MM.1S (cell line): ENCODE measurements at regions not wholly inside any gene's neighbourhood (a gene's known extent, or its start where the extent isn't known, plus 50 kb on each side); places are given as distances from the start of the nearest gene placed in this dataset.

Source experiments
- EZH2 ChIP-seq: fragments of 300-600 bp; sonication (generic); optimal IDR thresholded peaks from 2 replicates; pipeline ENCODE3; 2017; ENCODE audit warnings: low read depth, mild to moderate bottlenecking, antibody characterized with exemption, low read length, mixed read lengths
- EZH2phosphoT487 ChIP-seq: fragments of 300-600 bp; sonication (generic); IDR thresholded peaks from 2 replicates; pipeline ENCODE4 v1.6.1; 2018; ENCODE audit warnings: antibody characterized with exemption, low read length
- TF ChIP-seq, protein P1 (sequence below): fragments of 300-600 bp; sonication (generic); IDR thresholded peaks from 2 replicates; pipeline ENCODE4 v1.5.1; 2016; ENCODE audit warnings: antibody characterized with exemption, low read length, mixed read lengths

DNA sequence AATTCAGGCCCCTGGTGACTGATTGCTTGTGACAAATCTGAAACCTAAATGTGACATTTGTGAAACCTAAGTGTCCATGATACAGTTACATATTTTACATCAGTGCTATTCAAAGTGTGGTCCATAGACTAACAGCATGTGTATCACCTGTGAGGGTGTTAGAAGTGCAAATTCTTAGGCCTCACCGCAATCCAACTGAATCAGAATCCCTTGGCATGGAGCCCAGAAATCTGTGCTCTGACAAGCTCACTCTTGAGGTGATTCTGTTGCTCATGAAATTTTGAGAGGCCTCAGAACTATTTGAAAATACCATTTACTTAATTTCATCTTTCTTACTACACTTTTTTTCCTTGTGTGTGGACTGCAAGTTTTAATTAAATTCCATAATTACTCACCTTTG lies 587.9 kb downstream of the ADGRL2 start:
- TF ChIP-seq, protein P1, sequence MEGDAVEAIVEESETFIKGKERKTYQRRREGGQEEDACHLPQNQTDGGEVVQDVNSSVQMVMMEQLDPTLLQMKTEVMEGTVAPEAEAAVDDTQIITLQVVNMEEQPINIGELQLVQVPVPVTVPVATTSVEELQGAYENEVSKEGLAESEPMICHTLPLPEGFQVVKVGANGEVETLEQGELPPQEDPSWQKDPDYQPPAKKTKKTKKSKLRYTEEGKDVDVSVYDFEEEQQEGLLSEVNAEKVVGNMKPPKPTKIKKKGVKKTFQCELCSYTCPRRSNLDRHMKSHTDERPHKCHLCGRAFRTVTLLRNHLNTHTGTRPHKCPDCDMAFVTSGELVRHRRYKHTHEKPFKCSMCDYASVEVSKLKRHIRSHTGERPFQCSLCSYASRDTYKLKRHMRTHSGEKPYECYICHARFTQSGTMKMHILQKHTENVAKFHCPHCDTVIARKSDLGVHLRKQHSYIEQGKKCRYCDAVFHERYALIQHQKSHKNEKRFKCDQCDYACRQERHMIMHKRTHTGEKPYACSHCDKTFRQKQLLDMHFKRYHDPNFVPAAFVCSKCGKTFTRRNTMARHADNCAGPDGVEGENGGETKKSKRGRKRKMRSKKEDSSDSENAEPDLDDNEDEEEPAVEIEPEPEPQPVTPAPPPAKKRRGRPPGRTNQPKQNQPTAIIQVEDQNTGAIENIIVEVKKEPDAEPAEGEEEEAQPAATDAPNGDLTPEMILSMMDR: no peak
- TF ChIP-seq EZH2 (no peak), EZH2phosphoT487 (no peak)
